ENCODE measurements at regions not wholly inside any gene's neighbourhood (a gene's known extent, or its start where the extent isn't known, plus 50 kb on each side); places are given as distances from the start of the nearest gene placed in this dataset.

DNA sequence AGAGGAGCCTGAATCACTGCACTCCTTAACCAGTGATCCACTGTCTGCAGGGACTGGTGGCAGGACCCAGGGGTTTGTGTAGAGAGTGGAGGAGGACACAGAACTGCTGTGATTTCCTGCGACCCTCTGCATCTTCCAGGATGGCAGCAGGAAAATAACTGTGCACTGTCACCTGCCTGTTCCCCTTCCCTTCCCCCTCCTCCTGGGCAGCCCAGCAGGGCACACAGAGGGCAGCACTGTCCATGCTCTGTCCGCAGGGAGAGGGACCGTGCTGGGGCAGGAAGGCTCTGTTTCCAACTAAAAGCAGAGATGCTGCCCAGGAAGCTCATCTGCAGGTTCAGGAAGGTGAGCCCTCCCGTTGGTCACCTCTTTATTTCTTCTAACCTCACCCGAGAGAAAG, 168.7 kb downstream of the ZBTB18 start:
- peaks cover 6% of the 10 kb centered on the region for H3K9me3 ChIP-seq (replicated peaks)
- intact Hi-C loops (cut with micrococcal nuclease) = no loop called here
- DNase-seq = no peak
- H3K27me3 ChIP-seq (ENCODE audit: low read depth) = no peaks in the 10 kb centered on the region
- no peak overlapping the region for H3K4me3 ChIP-seq
- no peak overlapping the region for H3K27ac ChIP-seq (replicated peaks)
- H3K36me3 ChIP-seq = no peaks in the 10 kb centered on the region
- H3K4me1 ChIP-seq = no peaks in the 10 kb centered on the region
- TF ChIP-seq, protein P1, sequence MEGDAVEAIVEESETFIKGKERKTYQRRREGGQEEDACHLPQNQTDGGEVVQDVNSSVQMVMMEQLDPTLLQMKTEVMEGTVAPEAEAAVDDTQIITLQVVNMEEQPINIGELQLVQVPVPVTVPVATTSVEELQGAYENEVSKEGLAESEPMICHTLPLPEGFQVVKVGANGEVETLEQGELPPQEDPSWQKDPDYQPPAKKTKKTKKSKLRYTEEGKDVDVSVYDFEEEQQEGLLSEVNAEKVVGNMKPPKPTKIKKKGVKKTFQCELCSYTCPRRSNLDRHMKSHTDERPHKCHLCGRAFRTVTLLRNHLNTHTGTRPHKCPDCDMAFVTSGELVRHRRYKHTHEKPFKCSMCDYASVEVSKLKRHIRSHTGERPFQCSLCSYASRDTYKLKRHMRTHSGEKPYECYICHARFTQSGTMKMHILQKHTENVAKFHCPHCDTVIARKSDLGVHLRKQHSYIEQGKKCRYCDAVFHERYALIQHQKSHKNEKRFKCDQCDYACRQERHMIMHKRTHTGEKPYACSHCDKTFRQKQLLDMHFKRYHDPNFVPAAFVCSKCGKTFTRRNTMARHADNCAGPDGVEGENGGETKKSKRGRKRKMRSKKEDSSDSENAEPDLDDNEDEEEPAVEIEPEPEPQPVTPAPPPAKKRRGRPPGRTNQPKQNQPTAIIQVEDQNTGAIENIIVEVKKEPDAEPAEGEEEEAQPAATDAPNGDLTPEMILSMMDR (IDR thresholded peaks at IDR 0.05; ENCODE audit: borderline replicate concordance) = no peak

DNA sequence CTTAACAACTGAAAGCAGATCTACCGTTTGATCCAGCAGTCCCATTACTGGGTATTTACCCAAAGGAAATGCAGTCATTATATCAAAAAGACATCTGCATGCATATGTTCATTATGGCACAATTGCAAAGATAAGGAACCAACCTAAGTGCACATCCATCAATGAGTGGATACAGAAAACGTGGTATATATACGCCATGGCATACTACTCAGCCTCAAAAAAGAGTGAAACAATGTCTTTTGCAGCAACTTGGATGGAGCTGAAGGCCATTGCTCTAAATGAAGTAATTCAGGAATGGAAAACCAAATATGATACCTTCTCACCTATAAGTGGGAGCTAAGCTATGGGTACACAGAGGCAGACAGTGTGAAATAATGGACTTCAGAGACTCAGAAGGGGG, 169.3 kb downstream of the ZBTB18 start:
- TF ChIP-seq, protein P1 (IDR thresholded peaks at IDR 0.05; ENCODE audit: borderline replicate concordance) = no peak
- Histone ChIP-seq H3K27me3 (ENCODE audit: low read depth) (peaks cover 2% of the 10 kb centered on the region), H3K4me1 (no peaks in the 10 kb centered on the region), H3K4me3 (no peak overlapping the region), H3K9me3 (replicated peaks) (peaks cover 2% of the 10 kb centered on the region), H3K27ac (replicated peaks) (no peak overlapping the region), H3K36me3 (no peaks in the 10 kb centered on the region)
- intact Hi-C loops (cut with micrococcal nuclease) = no loop called here
- DNase-seq = no peak

DNA sequence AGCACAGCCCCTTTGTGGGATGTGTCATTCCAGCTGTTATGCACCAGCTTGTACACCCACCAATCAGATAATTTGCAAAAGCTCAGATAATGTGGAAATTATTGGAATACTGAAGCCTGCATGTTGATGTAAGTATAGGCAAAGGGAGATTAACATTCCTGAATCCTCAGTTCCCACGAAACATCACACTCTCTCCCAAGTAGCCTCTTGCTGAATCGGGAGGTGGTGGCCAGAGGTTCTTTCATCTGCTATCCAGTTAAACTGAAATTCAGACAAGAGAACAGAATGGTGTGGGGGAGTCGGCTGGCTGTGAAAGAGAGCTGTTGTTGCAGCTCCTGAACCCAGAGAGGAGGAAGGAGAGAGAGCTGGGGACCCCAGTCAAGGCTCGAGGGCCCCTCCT, 170.9 kb downstream of the ZBTB18 start:
- intact Hi-C loops (cut with micrococcal nuclease) = no loop called here
- DNase-seq = no peak
- Histone ChIP-seq H3K36me3 (no peaks in the 10 kb centered on the region), H3K27ac (replicated peaks) (no peak overlapping the region), H3K9me3 (replicated peaks) (no peaks in the 10 kb centered on the region), H3K4me1 (no peaks in the 10 kb centered on the region), H3K27me3 (ENCODE audit: low read depth) (peaks cover 5% of the 10 kb centered on the region), H3K4me3 (no peak overlapping the region)
- TF ChIP-seq, protein P1 (IDR thresholded peaks at IDR 0.05; ENCODE audit: borderline replicate concordance) = no peak

DNA sequence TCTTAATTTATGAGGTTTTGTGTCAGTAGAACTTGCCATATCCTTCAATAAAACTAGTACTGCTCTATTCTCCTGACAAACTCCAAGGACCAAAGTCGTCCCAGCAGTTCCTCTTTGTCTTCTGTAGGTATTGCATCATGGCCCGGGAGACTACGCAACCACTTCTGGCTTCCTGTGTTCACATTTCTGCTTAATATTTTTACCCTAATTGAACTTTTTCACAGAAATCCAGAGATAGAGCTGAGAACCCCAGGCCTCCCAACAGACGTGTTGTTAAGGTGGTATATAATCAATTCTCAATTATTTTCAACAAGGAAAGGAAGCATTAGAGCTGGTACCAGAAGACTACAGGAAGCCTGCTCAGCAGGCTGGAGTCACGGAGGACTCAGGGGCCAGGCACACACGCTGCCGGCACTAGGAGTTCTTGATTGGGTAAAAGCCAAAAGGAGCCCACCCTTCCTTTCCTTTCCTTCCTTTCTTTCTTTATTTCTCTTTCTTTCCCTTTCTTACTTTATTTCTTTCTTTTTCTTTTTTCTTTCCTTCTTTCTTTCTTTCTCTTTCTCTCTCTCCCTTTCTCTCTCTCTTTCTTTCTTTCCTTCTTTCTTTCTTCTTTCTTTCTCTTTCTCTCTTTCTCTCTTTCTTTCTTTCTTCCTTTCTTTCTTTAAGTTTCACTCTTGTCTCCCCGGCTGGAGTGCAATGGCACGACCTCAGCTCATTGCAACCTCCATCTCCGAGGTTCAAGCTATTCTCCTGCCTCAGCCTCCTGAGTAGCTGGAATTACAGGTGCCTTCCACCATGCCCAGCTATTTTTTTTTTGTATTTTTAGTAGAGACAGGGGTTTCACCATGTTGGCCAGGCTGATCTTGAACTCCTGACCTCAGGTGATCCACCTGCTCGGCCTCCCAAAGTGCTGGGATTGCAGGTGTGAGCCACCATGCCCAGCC, 173.7 kb downstream of the ZBTB18 start:
- no peak overlapping the region for H3K27ac ChIP-seq (replicated peaks)
- peaks cover 12% of the 10 kb centered on the region for H3K27me3 ChIP-seq (ENCODE audit: low read depth)
- peak; percentile 41 for DNase-seq
- H3K4me3 ChIP-seq = no peak overlapping the region
- H3K4me1 ChIP-seq = no peaks in the 10 kb centered on the region
- H3K36me3 ChIP-seq = no peaks in the 10 kb centered on the region
- TF ChIP-seq, protein P1 (IDR thresholded peaks at IDR 0.05; ENCODE audit: borderline replicate concordance) = no peak
- intact Hi-C loops (cut with micrococcal nuclease) = no loop called here
- H3K9me3 ChIP-seq (replicated peaks) = no peaks in the 10 kb centered on the region

DNA sequence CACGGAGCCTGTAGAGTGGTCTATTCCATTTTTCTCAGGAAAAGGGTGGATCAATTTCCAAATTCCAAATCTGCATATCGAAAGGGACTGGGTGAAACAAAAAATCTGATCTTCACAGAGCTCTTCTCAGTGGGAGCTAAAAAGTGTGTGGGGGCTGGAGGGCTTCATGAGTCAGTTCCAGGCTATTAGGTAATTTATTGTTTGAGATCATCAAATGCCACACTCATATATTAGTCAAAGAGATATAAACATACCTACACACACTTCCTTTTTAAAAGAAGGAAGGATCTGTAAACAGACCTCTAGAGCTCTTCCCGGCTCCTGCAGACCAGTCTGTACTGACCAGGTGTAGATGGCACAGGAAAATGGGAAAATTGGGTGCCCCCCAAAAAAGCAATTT, 175.4 kb downstream of the ZBTB18 start:
- H3K27me3 ChIP-seq (ENCODE audit: low read depth) = peaks cover 19% of the 10 kb centered on the region
- no peaks in the 10 kb centered on the region for H3K36me3 ChIP-seq
- no peaks in the 10 kb centered on the region for H3K9me3 ChIP-seq (replicated peaks)
- no peak for DNase-seq
- intact Hi-C loops (cut with micrococcal nuclease) = no loop called here
- TF ChIP-seq, protein P1 (IDR thresholded peaks at IDR 0.05; ENCODE audit: borderline replicate concordance) = no peak
- no peak overlapping the region for H3K4me3 ChIP-seq
- H3K27ac ChIP-seq (replicated peaks) = no peak overlapping the region
- H3K4me1 ChIP-seq = peaks cover 3% of the 10 kb centered on the region
